Sigmoid colon (tissue), 6 donors: ENCODE measurements at regions not wholly inside any gene's neighbourhood (a gene's known extent, or its start where the extent isn't known, plus 50 kb on each side); places are given as distances from the start of the nearest gene placed in this dataset.

Experiments used
- DNase-seq: peaks from one replicate; pipeline ENCODE4 v3.0.0-alpha.2; 2019
- H3K27ac ChIP-seq, 4 donors: fragments of 200-600 bp; sonication (generic); one replicate each; pipeline ENCODE4 v1.5.1; 2016 to 2019; ENCODE audit warnings: mild to moderate bottlenecking in 1 of 4
- H3K27me3 ChIP-seq, 3 donors: fragments of 200-600 bp; sonication (generic); one replicate each; pipeline ENCODE4 v1.5.1; 2019; ENCODE audit warnings: mild to moderate bottlenecking in 1 of 3
- H3K36me3 ChIP-seq, 4 donors: fragments of 200-600 bp; sonication (generic); one replicate each; pipeline ENCODE4 v1.5.1; 2016 to 2019
- H3K4me1 ChIP-seq, 4 donors: fragments of 200-600 bp; sonication (generic); one replicate each; pipeline ENCODE4 v1.5.1; 2017 to 2019
- H3K4me3 ChIP-seq, 4 donors: fragments of 200-600 bp; sonication (generic); one replicate each; pipeline ENCODE4 v1.5.1; 2017 to 2019; ENCODE audit warnings: mild to moderate bottlenecking in 2 of 4, moderate library complexity in 1 of 4
- H3K9me3 ChIP-seq, 4 donors: fragments of 200-600 bp in 3 of 4; sonication (generic) in 3 of 4; one replicate each; pipeline versions ENCODE4 v1.5.1 to v1.6.1; 2013 to 2019
- CTCF ChIP-seq, 4 experiments: fragments of 450-650 bp in 3 of 4; fragments of 200-600 bp in 1 of 4; IDR thresholded peaks; one replicate each; pipeline ENCODE4 v1.5.1; 2016 to 2019; ENCODE audit warnings: antibody characterized with exemption in 4 of 4, mild to moderate bottlenecking in 3 of 4, moderate library complexity in 2 of 4
- EP300 ChIP-seq, 4 donors: sonication (generic); formaldehyde crosslinking; IDR thresholded peaks; one replicate each; pipeline ENCODE4 v1.6.1; 2017; ENCODE audit warnings: antibody characterized with exemption in 4 of 4
- POLR2A ChIP-seq, 2 donors: fragments of 450-650 bp; IDR thresholded peaks; one replicate each; pipeline ENCODE4 v1.6.1; 2016; ENCODE audit warnings: antibody characterized with exemption in 2 of 2, mild to moderate bottlenecking in 2 of 2, moderate library complexity in 2 of 2
- POLR2AphosphoS5 ChIP-seq, 4 donors: sonication (generic); formaldehyde crosslinking; IDR thresholded peaks; one replicate each; pipeline ENCODE4 v1.6.1; 2017; ENCODE audit warnings: antibody characterized with exemption in 4 of 4
- WGBS, 2 donors: extraction: QIAGEN DNeasy Blood & Tissue Kit; methylation state at CpG; one replicate each; pipeline ENCODE4 v1.1.7; 2013; 5-methylcytosine and 5-hydroxymethylcytosine counted together
- intact Hi-C: fragments of 100-400 bp; cut with DNase I; formaldehyde crosslinking; loops from one replicate; pipeline ENCODE4 v1.15.1; 2023
- donor health status: healthy with polysubstance abuse.
- donor health status: healthy.

DNA sequence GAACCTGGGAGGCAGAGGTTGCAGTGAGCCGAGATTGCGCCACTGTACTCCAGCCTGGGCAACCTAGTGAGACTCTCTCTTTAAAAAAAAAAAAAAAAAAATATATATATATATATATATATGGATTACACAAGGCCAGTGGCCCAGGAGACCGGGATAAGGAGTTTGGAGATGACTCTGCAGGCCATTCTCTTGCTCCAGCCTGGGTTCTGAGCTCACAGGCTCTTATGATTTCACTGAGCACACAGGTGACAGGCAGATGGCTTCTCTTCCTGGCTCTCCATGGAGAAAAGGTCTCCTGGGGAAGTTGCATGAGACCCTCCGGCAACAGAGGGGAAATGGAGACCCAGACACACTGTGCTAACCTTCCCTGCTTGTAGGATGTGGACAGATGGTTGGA lies 98.7 kb upstream of the VASH1 start:
- Histone ChIP-seq H3K4me1 (no peaks in the 10 kb centered on the region), H3K9me3 (peaks cover 0 to 15% (median 4%) of the 10 kb centered on the region in 4 donors), H3K4me3 (no peak overlapping the region), H3K27ac (no peak overlapping the region), H3K27me3 (peaks cover 0 to 12% (median 0%) of the 10 kb centered on the region in 3 donors), H3K36me3 (no peaks in the 10 kb centered on the region)
- 83 to 90% methylated on average over 4 of the region's 4 CpGs for WGBS, 2 donors
- intact Hi-C loops, result no loop called here
- TF ChIP-seq POLR2AphosphoS5 (IDR thresholded peaks at IDR 0.05), result no peak
- TF ChIP-seq CTCF (IDR thresholded peaks at IDR 0.05), result no peak
- TF ChIP-seq POLR2A (IDR thresholded peaks at IDR 0.05), result no peak
- TF ChIP-seq EP300 (IDR thresholded peaks at IDR 0.05), result no peak
- DNase-seq, result no peak

DNA sequence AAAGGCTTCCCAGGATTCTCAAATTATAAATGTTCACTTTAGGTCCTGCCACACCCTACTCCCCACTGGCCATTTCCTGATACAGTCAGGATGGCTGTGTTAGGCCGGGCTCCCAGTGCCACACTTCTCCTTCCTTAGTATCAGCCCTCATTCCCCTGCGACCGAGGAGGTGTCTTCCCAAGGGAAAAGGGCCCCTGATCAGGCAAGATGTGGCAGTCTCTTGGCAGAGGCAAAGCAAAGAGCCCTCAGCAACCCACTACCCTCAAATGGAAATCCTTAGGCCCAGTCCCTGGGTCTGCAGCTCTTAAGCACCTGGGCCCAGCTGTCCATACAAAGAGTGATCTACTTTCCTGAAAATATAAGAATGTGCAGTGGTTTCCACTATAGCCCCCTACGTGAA lies 96.5 kb upstream of the VASH1 start:
- Histone ChIP-seq H3K27me3 (no peaks in the 10 kb centered on the region), H3K9me3 (peaks cover 0 to 5% (median 3%) of the 10 kb centered on the region in 4 donors), H3K27ac (no peak overlapping the region), H3K36me3 (no peaks in the 10 kb centered on the region), H3K4me3 (no peak overlapping the region), H3K4me1 (no peaks in the 10 kb centered on the region)
- WGBS, 2 donors, result 72 to 77% methylated on average over 4 of the region's 4 CpGs
- intact Hi-C loops, result no loop called here
- no peak for DNase-seq
- TF ChIP-seq EP300 (IDR thresholded peaks at IDR 0.05) (no peak), POLR2AphosphoS5 (IDR thresholded peaks at IDR 0.05) (no peak)

DNA sequence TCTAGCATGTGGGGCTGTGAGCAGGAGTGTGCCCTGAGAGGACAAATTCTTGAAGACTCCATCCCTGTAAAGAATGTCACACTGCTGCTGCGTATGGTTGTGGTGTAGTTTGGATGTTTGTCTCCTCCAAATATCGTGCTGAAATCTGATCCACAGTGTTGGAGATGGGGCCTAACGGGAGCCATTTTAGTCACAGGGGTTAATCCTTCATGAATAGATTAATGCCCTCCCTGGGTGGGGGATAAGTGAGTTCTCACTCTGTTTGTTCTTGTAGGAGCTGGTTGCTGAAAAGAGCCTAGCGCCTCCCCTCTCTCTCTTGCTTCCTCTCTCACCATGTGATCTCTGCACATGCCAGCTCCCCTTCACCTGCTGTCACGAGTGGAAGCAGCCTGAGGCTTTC lies 94.5 kb upstream of the VASH1 start:
- Histone ChIP-seq H3K36me3 (no peaks in the 10 kb centered on the region), H3K27me3 (no peaks in the 10 kb centered on the region), H3K4me3 (no peak overlapping the region), H3K9me3 (peaks cover 0 to 5% (median 2%) of the 10 kb centered on the region in 4 donors), H3K27ac (no peak overlapping the region), H3K4me1 (no peaks in the 10 kb centered on the region)
- 49 to 57% methylated on average over 5 of the region's 5 CpGs for WGBS, 2 donors
- no peak for DNase-seq
- intact Hi-C loops, result no loop called here
- TF ChIP-seq CTCF (IDR thresholded peaks at IDR 0.05), result no peak
- no peak for TF ChIP-seq POLR2A (IDR thresholded peaks at IDR 0.05)
- TF ChIP-seq EP300 (IDR thresholded peaks at IDR 0.05), result no peak
- no peak for TF ChIP-seq POLR2AphosphoS5 (IDR thresholded peaks at IDR 0.05)

- no peak overlapping the region for H3K4me3 ChIP-seq
- peaks cover 0 to 5% (median 2%) of the 10 kb centered on the region in 4 donors for H3K9me3 ChIP-seq
- DNase-seq, result no peak
- H3K4me1 ChIP-seq, result no peaks in the 10 kb centered on the region
- no peak overlapping the region for H3K27ac ChIP-seq
- no peaks in the 10 kb centered on the region for H3K36me3 ChIP-seq
- TF ChIP-seq EP300 (IDR thresholded peaks at IDR 0.05) (no peak), POLR2AphosphoS5 (IDR thresholded peaks at IDR 0.05) (no peak), POLR2A (IDR thresholded peaks at IDR 0.05) (no peak), CTCF (IDR thresholded peaks at IDR 0.05) (no peak)
- intact Hi-C loops, result no loop called here
- no peaks in the 10 kb centered on the region for H3K27me3 ChIP-seq
Observed at GRCh38 chr14:76669770-76670169, 91.5 kb upstream of the VASH1 start.

- TF ChIP-seq CTCF (IDR thresholded peaks at IDR 0.05) (no peak), POLR2A (IDR thresholded peaks at IDR 0.05) (no peak), EP300 (IDR thresholded peaks at IDR 0.05) (no peak), POLR2AphosphoS5 (IDR thresholded peaks at IDR 0.05) (no peak)
- H3K36me3 ChIP-seq, result no peaks in the 10 kb centered on the region
- peaks cover 0 to 5% (median 2%) of the 10 kb centered on the region in 4 donors for H3K9me3 ChIP-seq
- no peaks in the 10 kb centered on the region for H3K4me1 ChIP-seq
- H3K27me3 ChIP-seq, result no peaks in the 10 kb centered on the region
- no peak for DNase-seq
- no peak overlapping the region for H3K27ac ChIP-seq
- intact Hi-C loops, result no loop called here
- WGBS, 2 donors, result 88 to 92% methylated on average over 3 of the region's 3 CpGs
- no peak overlapping the region for H3K4me3 ChIP-seq
Observed at GRCh38 chr14:76672123-76672522, 89.1 kb upstream of the VASH1 start.
